HL-60 (cell line): ENCODE measurements at regions not wholly inside any gene's neighbourhood (a gene's known extent, or its start where the extent isn't known, plus 50 kb on each side); places are given as distances from the start of the nearest gene placed in this dataset.

Source experiments
- GABPA ChIP-seq: IDR thresholded peaks from 2 replicates; pipeline ENCODE4 v1.6.1; 2012; ENCODE audit warnings: low read depth
- POLR2AphosphoS5 ChIP-seq: IDR thresholded peaks from 2 replicates; pipeline ENCODE4 v1.6.1; 2012; ENCODE audit warnings: low read depth
- REST ChIP-seq: IDR thresholded peaks from 2 replicates; pipeline ENCODE4 v1.6.1; 2012; ENCODE audit warnings: low read depth; ENCODE audit not compliant: insufficient replicate concordance
- SPI1 ChIP-seq: IDR thresholded peaks from 2 replicates; pipeline ENCODE4 v1.6.1; 2012; ENCODE audit warnings: low read depth, mild to moderate bottlenecking, borderline replicate concordance
- TF ChIP-seq, protein P1 (sequence below): IDR thresholded peaks from one replicate; pipeline ENCODE4 v1.5.1; 2011; ENCODE audit warnings: low read length, control low read depth, inconsistent platforms; ENCODE audit not compliant: insufficient read depth

- TF ChIP-seq, protein P1, sequence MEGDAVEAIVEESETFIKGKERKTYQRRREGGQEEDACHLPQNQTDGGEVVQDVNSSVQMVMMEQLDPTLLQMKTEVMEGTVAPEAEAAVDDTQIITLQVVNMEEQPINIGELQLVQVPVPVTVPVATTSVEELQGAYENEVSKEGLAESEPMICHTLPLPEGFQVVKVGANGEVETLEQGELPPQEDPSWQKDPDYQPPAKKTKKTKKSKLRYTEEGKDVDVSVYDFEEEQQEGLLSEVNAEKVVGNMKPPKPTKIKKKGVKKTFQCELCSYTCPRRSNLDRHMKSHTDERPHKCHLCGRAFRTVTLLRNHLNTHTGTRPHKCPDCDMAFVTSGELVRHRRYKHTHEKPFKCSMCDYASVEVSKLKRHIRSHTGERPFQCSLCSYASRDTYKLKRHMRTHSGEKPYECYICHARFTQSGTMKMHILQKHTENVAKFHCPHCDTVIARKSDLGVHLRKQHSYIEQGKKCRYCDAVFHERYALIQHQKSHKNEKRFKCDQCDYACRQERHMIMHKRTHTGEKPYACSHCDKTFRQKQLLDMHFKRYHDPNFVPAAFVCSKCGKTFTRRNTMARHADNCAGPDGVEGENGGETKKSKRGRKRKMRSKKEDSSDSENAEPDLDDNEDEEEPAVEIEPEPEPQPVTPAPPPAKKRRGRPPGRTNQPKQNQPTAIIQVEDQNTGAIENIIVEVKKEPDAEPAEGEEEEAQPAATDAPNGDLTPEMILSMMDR = no peak
- TF ChIP-seq REST = no peak
- TF ChIP-seq GABPA = no peak
- TF ChIP-seq POLR2AphosphoS5 = no peak
- TF ChIP-seq SPI1 = no peak
Measured at GRCh38 chr4:164023214-164023613, 528.7 kb downstream of the TMA16 start.
